Cardiac fibroblast (primary cell): ENCODE measurements at regions not wholly inside any gene's neighbourhood (a gene's known extent, or its start where the extent isn't known, plus 50 kb on each side); places are given as distances from the start of the nearest gene placed in this dataset.

ENCODE experiments used
- DNase-seq, 2 donors: peaks; one replicate each; pipeline versions ENCODE4 v3.0.0 to v3.0.0-alpha.2; 2010; ENCODE audit warnings: low read depth in 2 of 2
- H3K4me3 ChIP-seq, 2 donors: replicated peaks in 1 of 2; 1 replicate in 1 of 2; 2 replicates in 1 of 2; pipeline ENCODE4 v1.5.1; 2011; ENCODE audit warnings: low read depth in 2 of 2, low read length in 2 of 2, mild to moderate bottlenecking in 2 of 2, moderate library complexity in 1 of 2
- TF ChIP-seq, protein P1 (sequence below): IDR thresholded peaks from one replicate; pipeline ENCODE4 v1.5.1; 2011; ENCODE audit warnings: low read depth, mild to moderate bottlenecking, low read length, inconsistent platforms

GRCh38 chr21:26412885-26413284 lies 160.2 kb downstream of the CYYR1 start:
- TF ChIP-seq, protein P1, sequence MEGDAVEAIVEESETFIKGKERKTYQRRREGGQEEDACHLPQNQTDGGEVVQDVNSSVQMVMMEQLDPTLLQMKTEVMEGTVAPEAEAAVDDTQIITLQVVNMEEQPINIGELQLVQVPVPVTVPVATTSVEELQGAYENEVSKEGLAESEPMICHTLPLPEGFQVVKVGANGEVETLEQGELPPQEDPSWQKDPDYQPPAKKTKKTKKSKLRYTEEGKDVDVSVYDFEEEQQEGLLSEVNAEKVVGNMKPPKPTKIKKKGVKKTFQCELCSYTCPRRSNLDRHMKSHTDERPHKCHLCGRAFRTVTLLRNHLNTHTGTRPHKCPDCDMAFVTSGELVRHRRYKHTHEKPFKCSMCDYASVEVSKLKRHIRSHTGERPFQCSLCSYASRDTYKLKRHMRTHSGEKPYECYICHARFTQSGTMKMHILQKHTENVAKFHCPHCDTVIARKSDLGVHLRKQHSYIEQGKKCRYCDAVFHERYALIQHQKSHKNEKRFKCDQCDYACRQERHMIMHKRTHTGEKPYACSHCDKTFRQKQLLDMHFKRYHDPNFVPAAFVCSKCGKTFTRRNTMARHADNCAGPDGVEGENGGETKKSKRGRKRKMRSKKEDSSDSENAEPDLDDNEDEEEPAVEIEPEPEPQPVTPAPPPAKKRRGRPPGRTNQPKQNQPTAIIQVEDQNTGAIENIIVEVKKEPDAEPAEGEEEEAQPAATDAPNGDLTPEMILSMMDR = no peak
- no peak overlapping the region for H3K4me3 ChIP-seq
- DNase-seq = no peak

DNA sequence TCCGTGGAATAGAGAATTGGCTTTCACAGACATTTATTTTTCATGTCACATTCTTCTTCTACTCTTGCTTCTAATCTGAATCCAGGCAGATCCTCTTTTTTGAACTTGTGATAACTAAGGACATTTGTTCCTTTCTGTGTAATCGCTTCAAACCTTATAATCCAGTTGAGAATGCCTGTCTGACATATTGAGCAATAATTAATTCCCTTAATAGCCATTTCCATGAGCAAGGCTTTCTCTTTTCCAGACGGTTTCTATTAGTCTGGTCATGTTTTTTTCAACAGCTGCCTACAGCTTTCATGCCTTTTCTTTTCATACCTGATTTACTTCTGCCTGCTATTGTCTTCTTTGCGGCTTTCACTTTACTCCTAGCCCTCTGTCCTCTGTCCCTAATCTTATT lies 163.4 kb downstream of the CYYR1 start:
- no peak for DNase-seq
- TF ChIP-seq, protein P1 = no peak
- H3K4me3 ChIP-seq = no peak overlapping the region

GRCh38 chr21:26408511-26408910 lies 164.6 kb downstream of the CYYR1 start:
- TF ChIP-seq, protein P1 = no peak
- no peak overlapping the region for H3K4me3 ChIP-seq
- no peak for DNase-seq

DNA sequence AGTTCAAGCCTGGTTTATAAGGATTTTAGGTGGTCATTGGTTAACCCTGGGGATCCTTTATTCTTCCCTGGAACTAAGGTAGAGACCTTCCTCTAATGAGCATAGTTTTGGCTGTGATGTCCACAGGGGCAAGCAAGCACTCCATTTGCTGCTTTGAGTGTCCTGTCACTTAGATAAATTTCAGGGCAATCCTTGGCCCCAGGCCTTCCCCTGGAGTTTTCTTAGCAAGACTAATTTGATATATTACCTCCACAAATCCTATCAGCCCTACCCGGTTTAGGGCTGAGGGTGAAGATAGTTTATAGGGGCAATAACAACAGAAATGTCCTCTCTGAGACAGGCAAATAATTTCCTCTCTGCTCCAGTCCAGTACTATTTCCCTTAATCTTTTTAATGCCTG lies 166.6 kb downstream of the CYYR1 start:
- no peak overlapping the region for H3K4me3 ChIP-seq
- TF ChIP-seq, protein P1 = no peak
- no peak for DNase-seq

DNA sequence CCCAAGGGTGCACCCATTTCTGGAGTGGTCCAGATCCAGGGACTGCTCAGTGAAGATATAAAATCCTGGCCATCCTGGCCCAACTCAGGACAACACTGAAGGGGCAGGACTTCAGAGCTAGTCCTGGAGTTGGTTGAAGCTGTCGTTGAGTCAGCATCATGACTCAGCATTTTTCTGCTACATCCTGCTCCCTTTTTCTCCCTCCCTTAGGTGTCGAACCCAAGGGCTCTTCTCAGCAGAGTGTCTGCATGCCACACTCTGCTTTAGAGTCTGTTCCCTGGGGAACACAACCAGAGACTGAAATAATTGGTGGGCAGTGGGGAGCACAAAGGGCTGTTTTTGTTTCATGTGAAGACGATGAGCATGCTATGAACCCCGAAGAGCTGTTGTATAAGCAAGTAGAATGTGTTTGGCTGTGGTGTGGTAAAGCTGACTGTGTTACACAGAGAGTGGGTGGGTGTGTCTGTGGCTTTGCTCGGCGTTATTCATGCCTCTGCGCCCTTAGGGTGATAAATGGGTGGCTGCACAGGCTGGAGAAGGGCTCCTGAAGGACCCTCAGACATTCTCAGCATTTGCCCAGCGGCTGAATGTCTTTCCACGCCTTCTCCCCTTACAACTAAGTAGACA lies 167.2 kb downstream of the CYYR1 start:
- DNase-seq = peak; percentile 67 to 90
- H3K4me3 ChIP-seq = peak overlapping the region in 1 of 2 donors; percentile 29
- TF ChIP-seq, protein P1 = no peak

DNA sequence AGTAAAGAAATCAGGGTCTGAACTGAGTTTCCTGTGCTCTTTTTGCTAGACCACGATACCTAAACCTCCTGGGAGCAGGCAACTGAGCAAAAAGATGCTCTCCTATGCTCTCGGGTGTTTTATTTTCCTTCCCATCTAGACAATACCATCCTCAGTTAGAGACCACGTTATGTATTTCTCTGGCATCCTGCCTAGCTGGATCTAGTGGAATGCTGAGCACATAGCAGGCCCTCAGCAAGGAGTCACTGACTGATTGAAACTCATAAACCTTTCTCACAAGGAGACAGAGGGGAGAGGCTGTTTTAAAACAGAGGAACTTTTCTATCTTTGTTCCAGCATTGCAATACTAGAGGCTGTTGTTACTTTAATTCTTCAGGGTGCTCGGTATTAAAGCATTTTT lies 168.0 kb downstream of the CYYR1 start:
- TF ChIP-seq, protein P1 = no peak
- DNase-seq = peak; percentile 42 to 58

GRCh38 chr21:26404288-26404687 lies 168.8 kb downstream of the CYYR1 start:
- DNase-seq = no peak
- TF ChIP-seq, protein P1 = no peak
- H3K4me3 ChIP-seq = no peak overlapping the region

More for the DNA sequence above, 168.0 kb downstream of the CYYR1 start:
- H3K4me3 ChIP-seq = no peak overlapping the region
